Naive thymus-derived CD4-positive, alpha-beta T cell (primary cell): ENCODE measurements at regions not wholly inside any gene's neighbourhood (a gene's known extent, or its start where the extent isn't known, plus 50 kb on each side); places are given as distances from the start of the nearest gene placed in this dataset.

ENCODE experiments used
- ATAC-seq: fragments of 150-1000 bp; cut with Tn5 transposase; 2 replicates; pipeline ENCODE4 v1.10.0; 2021; ENCODE audit warnings: mild to moderate bottlenecking, moderate library complexity
- CTCF ChIA-PET: fragments of 350-600 bp; sonication (Branson Sonifier 250); formaldehyde crosslinking; loops from one replicate; lab custom pipeline; 2021; ENCODE audit warnings: antibody characterized with exemption; lab: Charles Lee
- POLR2A ChIA-PET: fragments of 350-600 bp; sonication (Branson Sonifier 250); formaldehyde crosslinking; loops from one replicate; lab custom pipeline; 2021; ENCODE audit warnings: antibody characterized with exemption, inconsistent platforms; lab: Charles Lee
- DNase-seq, 9 donors: peaks; one replicate each; pipeline versions ENCODE4 v3.0.0 to v3.0.0-alpha.2; 2020 to 2022; ENCODE audit warnings: mixed read lengths in 1 of 9
- H3K27ac ChIP-seq: one replicate; pipeline ENCODE4 v1.7.0; 2013; ENCODE audit warnings: mild to moderate bottlenecking, low read depth, low read length, moderate library complexity
- H3K27me3 ChIP-seq, 2 donors: one replicate each; pipeline ENCODE4 v1.7.0; 2013; ENCODE audit warnings: low read length in 2 of 2, mild to moderate bottlenecking in 2 of 2, moderate library complexity in 2 of 2; ENCODE audit not compliant: control insufficient read depth in 2 of 2, insufficient read depth in 2 of 2
- H3K36me3 ChIP-seq, 3 experiments: 1 replicate in 2 of 3; 2 replicates in 1 of 3; pipeline ENCODE4 v1.7.0; 2013; ENCODE audit warnings: low read length in 3 of 3, mild to moderate bottlenecking in 3 of 3, moderate library complexity in 1 of 3; ENCODE audit not compliant: insufficient read depth in 3 of 3, control insufficient read depth in 2 of 3
- H3K4me1 ChIP-seq, 2 donors: one replicate each; pipeline ENCODE4 v1.7.0; 2013; ENCODE audit warnings: low read length in 2 of 2, mild to moderate bottlenecking in 2 of 2, moderate library complexity in 1 of 2; ENCODE audit not compliant: control insufficient read depth in 2 of 2, insufficient read depth in 2 of 2
- H3K4me3 ChIP-seq: 2 replicates; pipeline ENCODE4 v1.7.0; 2013; ENCODE audit warnings: mild to moderate bottlenecking, low read length
- H3K9me3 ChIP-seq, 3 experiments: 1 replicate in 2 of 3; 2 replicates in 1 of 3; pipeline ENCODE4 v1.7.0; 2013; ENCODE audit warnings: low read length in 3 of 3; ENCODE audit not compliant: control insufficient read depth in 2 of 3
- H3K27ac Mint-ChIP-seq, 9 donors: one replicate each; pipeline ENCODE4 v1.8.0; 2020 to 2022; ENCODE audit warnings: mixed read lengths in 9 of 9, mild to moderate bottlenecking in 8 of 9, moderate library complexity in 5 of 9, inconsistent platforms in 2 of 9
- H3K27me3 Mint-ChIP-seq, 5 donors: one replicate each; pipeline ENCODE4 v1.8.0; 2021 to 2022; ENCODE audit warnings: mixed read lengths in 5 of 5, mild to moderate bottlenecking in 1 of 5
- H3K36me3 Mint-ChIP-seq, 5 donors: one replicate each; pipeline ENCODE4 v1.8.0; 2020 to 2022; ENCODE audit warnings: mixed read lengths in 5 of 5, mild to moderate bottlenecking in 3 of 5, inconsistent platforms in 1 of 5
- H3K4me1 Mint-ChIP-seq, 7 donors: one replicate each; pipeline ENCODE4 v1.8.0; 2020 to 2022; ENCODE audit warnings: mixed read lengths in 7 of 7, mild to moderate bottlenecking in 3 of 7, inconsistent platforms in 1 of 7
- H3K4me3 Mint-ChIP-seq, 10 donors: one replicate each; pipeline ENCODE4 v1.8.0; 2020 to 2022; ENCODE audit warnings: mild to moderate bottlenecking in 10 of 10, mixed read lengths in 10 of 10, moderate library complexity in 6 of 10, inconsistent platforms in 2 of 10
- H3K9me3 Mint-ChIP-seq, 11 donors: one replicate each; pipeline ENCODE4 v1.8.0; 2020 to 2022; ENCODE audit warnings: mixed read lengths in 11 of 11, mild to moderate bottlenecking in 4 of 11, inconsistent platforms in 1 of 11, moderate library complexity in 1 of 11
- intact Hi-C, 2 donors: fragments of 100-400 bp; cut with micrococcal nuclease; formaldehyde crosslinking; loops; one replicate each; pipeline ENCODE4 v1.15.1; 2023

GRCh38 chrX:123013141-123013540 lies 170.9 kb upstream of the GRIA3 start:
- Mint-ChIP-seq H3K36me3 (peaks cover 0 to 5% (median 0%) of the 10 kb centered on the region in 5 donors), H3K4me1 (no peaks in the 10 kb centered on the region), H3K4me3 (no peak overlapping the region), H3K9me3 (peaks cover 0 to 10% (median 3%) of the 10 kb centered on the region in 11 donors), H3K27ac (no peak overlapping the region), H3K27me3 (no peaks in the 10 kb centered on the region)
- intact Hi-C loops: no loop called here
- ATAC-seq (no peak), DNase-seq (no peak)
- no peaks in the 10 kb centered on the region for H3K9me3 ChIP-seq
- ChIA-PET CTCF (no interaction called here), POLR2A (no interaction called here)
- no peak overlapping the region for H3K27ac ChIP-seq
- H3K4me3 ChIP-seq: no peak overlapping the region
- no peaks in the 10 kb centered on the region for H3K27me3 ChIP-seq
- H3K4me1 ChIP-seq: no peaks in the 10 kb centered on the region
- H3K36me3 ChIP-seq: no peaks in the 10 kb centered on the region

- Mint-ChIP-seq H3K27me3 (no peaks in the 10 kb centered on the region), H3K36me3 (no peaks in the 10 kb centered on the region), H3K27ac (no peak overlapping the region), H3K4me3 (no peak overlapping the region), H3K9me3 (peaks cover 0 to 4% (median 0%) of the 10 kb centered on the region in 11 donors), H3K4me1 (no peaks in the 10 kb centered on the region)
- Histone ChIP-seq H3K36me3 (no peaks in the 10 kb centered on the region), H3K4me1 (no peaks in the 10 kb centered on the region), H3K27ac (no peak overlapping the region), H3K27me3 (no peaks in the 10 kb centered on the region), H3K4me3 (no peak overlapping the region), H3K9me3 (no peaks in the 10 kb centered on the region)
- ATAC-seq (no peak), DNase-seq (no peak)
- intact Hi-C loops: no loop called here
- CTCF ChIA-PET: no interaction called here
- POLR2A ChIA-PET: no interaction called here
Observed at GRCh38 chrX:123036401-123036800, 147.7 kb upstream of the GRIA3 start.

DNA sequence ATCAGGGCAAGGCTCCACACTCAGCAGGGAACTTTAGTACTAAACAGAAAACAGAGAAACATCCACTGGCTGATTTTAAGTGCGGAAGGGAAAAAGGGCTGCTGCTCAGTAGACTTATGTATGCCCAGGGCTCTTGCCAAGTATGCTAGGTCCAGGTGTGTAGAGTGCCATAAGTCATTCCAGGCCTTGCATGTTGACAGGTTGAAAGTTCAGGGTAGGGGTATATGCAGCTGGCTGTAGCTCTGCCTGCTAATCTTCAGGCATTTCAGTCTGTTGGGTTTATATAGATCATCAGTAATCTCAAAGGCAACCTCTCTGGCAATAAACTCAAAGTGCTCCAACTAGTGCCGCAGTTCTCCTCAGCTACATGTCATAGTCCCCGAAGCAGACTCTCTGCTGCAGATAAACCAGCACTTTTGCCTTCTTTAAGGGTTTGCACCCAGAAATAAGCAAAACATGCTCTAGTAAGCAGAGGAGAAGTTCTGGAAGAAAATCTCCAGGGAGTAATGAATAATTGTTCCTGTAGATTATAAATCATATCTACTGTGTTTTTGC lies 134.9 kb upstream of the GRIA3 start:
- Histone ChIP-seq H3K27ac (no peak overlapping the region), H3K27me3 (no peaks in the 10 kb centered on the region), H3K36me3 (no peaks in the 10 kb centered on the region), H3K4me1 (no peaks in the 10 kb centered on the region), H3K9me3 (no peaks in the 10 kb centered on the region), H3K4me3 (no peak overlapping the region)
- no peaks in the 10 kb centered on the region for H3K36me3 Mint-ChIP-seq
- DNase-seq (no peak), ATAC-seq (no peak)
- intact Hi-C loops: no loop called here
- H3K9me3 Mint-ChIP-seq: peaks cover 0 to 11% (median 0%) of the 10 kb centered on the region in 11 donors
- H3K27ac Mint-ChIP-seq: no peak overlapping the region
- ChIA-PET POLR2A (no interaction called here), CTCF (no interaction called here)
- no peak overlapping the region for H3K4me3 Mint-ChIP-seq
- H3K27me3 Mint-ChIP-seq: no peaks in the 10 kb centered on the region
- no peaks in the 10 kb centered on the region for H3K4me1 Mint-ChIP-seq

DNA sequence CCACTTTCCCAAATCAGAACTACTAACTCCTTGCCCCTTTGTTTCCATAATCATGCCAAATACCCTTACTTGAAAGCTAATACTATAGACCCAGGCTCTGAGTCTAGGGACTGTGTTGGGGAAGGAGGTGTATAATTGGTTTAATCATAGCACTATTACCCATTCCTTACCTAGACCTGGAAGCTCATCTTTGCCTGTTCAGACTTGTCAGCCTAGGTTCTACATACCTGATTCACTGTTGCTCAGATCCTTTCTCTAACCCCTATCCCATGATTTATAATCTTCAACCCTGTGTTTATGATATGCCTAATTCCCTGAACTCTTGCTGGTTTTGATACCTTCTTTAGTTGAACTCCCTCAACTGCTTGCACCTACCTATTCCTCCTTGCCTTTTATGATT lies 123.1 kb upstream of the GRIA3 start:
- CTCF ChIA-PET: no interaction called here
- intact Hi-C loops: no loop called here
- H3K27me3 Mint-ChIP-seq: no peaks in the 10 kb centered on the region
- no peak for DNase-seq
- no peaks in the 10 kb centered on the region for H3K36me3 Mint-ChIP-seq
- Histone ChIP-seq H3K27ac (no peak overlapping the region), H3K36me3 (no peaks in the 10 kb centered on the region), H3K9me3 (no peaks in the 10 kb centered on the region), H3K27me3 (no peaks in the 10 kb centered on the region), H3K4me3 (no peak overlapping the region), H3K4me1 (no peaks in the 10 kb centered on the region)
- H3K27ac Mint-ChIP-seq: no peak overlapping the region
- no peak for ATAC-seq
- H3K4me1 Mint-ChIP-seq: no peaks in the 10 kb centered on the region
- peaks cover 0 to 8% (median 2%) of the 10 kb centered on the region in 11 donors for H3K9me3 Mint-ChIP-seq
- POLR2A ChIA-PET: no interaction called here
- no peak overlapping the region for H3K4me3 Mint-ChIP-seq

- no peak overlapping the region for H3K27ac Mint-ChIP-seq
- peaks cover 0 to 8% (median 0%) of the 10 kb centered on the region in 11 donors for H3K9me3 Mint-ChIP-seq
- Histone ChIP-seq H3K9me3 (no peaks in the 10 kb centered on the region), H3K4me3 (no peak overlapping the region), H3K36me3 (no peaks in the 10 kb centered on the region), H3K27me3 (no peaks in the 10 kb centered on the region), H3K4me1 (no peaks in the 10 kb centered on the region), H3K27ac (no peak overlapping the region)
- ChIA-PET POLR2A (no interaction called here), CTCF (no interaction called here)
- ATAC-seq: no peak
- H3K4me1 Mint-ChIP-seq: no peaks in the 10 kb centered on the region
- intact Hi-C loops: no loop called here
- H3K4me3 Mint-ChIP-seq: no peak overlapping the region
- H3K36me3 Mint-ChIP-seq: no peaks in the 10 kb centered on the region
- DNase-seq: no peak
- H3K27me3 Mint-ChIP-seq: no peaks in the 10 kb centered on the region
Observed at GRCh38 chrX:123064053-123064452, 120.0 kb upstream of the GRIA3 start.

GRCh38 chrX:123072686-123073385 lies 111.2 kb upstream of the GRIA3 start:
- Histone ChIP-seq H3K4me3 (no peak overlapping the region), H3K4me1 (no peaks in the 10 kb centered on the region), H3K27me3 (no peaks in the 10 kb centered on the region), H3K36me3 (no peaks in the 10 kb centered on the region), H3K27ac (no peak overlapping the region), H3K9me3 (no peaks in the 10 kb centered on the region)
- H3K27me3 Mint-ChIP-seq: no peaks in the 10 kb centered on the region
- CTCF ChIA-PET: no interaction called here
- no peaks in the 10 kb centered on the region for H3K9me3 Mint-ChIP-seq
- no peaks in the 10 kb centered on the region for H3K36me3 Mint-ChIP-seq
- DNase-seq: no peak
- no peak overlapping the region for H3K27ac Mint-ChIP-seq
- no peak for ATAC-seq
- intact Hi-C loops: no loop called here
- POLR2A ChIA-PET: no interaction called here
- H3K4me3 Mint-ChIP-seq: no peak overlapping the region
- H3K4me1 Mint-ChIP-seq: no peaks in the 10 kb centered on the region

DNA sequence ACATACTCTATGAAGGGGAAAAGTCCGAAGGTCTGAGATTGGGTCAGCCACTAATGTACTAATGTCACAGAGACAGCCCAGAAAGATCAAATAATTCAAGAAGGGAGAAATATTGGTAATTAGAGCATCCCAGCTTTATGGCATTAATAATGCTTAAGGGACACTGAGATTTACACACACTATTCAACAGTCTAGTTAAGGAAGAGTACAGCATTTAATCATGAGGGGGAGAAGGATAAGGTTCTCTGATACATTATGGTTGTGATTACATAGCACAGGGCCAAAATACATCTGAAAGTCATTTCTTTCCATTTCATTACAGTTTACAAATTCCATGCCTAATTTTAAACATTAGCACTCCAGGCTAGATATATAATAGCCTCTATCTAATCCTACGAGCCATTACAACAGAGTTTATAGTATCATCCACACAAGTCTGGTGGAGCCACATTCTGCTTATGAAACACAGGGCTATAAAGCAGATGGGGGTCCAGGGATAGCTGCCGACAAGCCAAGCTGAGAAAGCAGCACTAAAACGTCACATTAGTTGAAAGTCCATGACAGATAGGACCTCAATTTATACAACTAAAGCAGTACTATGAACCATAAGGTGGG lies 108.0 kb upstream of the GRIA3 start:
- Histone ChIP-seq H3K27me3 (no peaks in the 10 kb centered on the region), H3K36me3 (no peaks in the 10 kb centered on the region), H3K4me3 (no peak overlapping the region), H3K9me3 (no peaks in the 10 kb centered on the region), H3K4me1 (no peaks in the 10 kb centered on the region), H3K27ac (no peak overlapping the region)
- intact Hi-C loops: no loop called here
- POLR2A ChIA-PET: no interaction called here
- Mint-ChIP-seq H3K27me3 (no peaks in the 10 kb centered on the region), H3K4me1 (no peaks in the 10 kb centered on the region), H3K27ac (no peak overlapping the region), H3K4me3 (no peak overlapping the region), H3K36me3 (no peaks in the 10 kb centered on the region), H3K9me3 (no peaks in the 10 kb centered on the region)
- ATAC-seq: no peak
- CTCF ChIA-PET: no interaction called here
- DNase-seq: no peak
